GM12865 (cell line): ENCODE measurements at regions not wholly inside any gene's neighbourhood (a gene's known extent, or its start where the extent isn't known, plus 50 kb on each side); places are given as distances from the start of the nearest gene placed in this dataset.
"Not testable (repeated sequence)": the region's sequence is repeated elsewhere in the genome, so short reads cannot be mapped to it uniquely, and the experiment has no call there.

Experiments used
- DNase-seq: peaks from one replicate; pipeline ENCODE4 v3.0.0; 2010; ENCODE audit warnings: low read depth
- H3K4me3 ChIP-seq: 2 replicates; pipeline ENCODE4 v1.5.1; 2011; ENCODE audit warnings: mild to moderate bottlenecking, low read depth, low read length, control low read depth
- CTCF ChIP-seq: IDR thresholded peaks from 2 replicates; pipeline ENCODE4 v1.5.1; 2011; ENCODE audit warnings: low read length, control low read depth, low read depth, inconsistent platforms; ENCODE audit not compliant: insufficient read depth; ENCODE audit errors: missing control alignments

- no peak overlapping the region for H3K4me3 ChIP-seq
- TF ChIP-seq CTCF = no peak
- DNase-seq = no peak
Observed at GRCh38 chr3:159252274-159252673, 450.4 kb downstream of the MFSD1 start.

- peak; percentile 52 for TF ChIP-seq CTCF
- peak; percentile 66 for DNase-seq
- no peak overlapping the region for H3K4me3 ChIP-seq
Observed at GRCh38 chr3:159252772-159253384, 451.0 kb downstream of the MFSD1 start.

GRCh38 chr3:159253860-159254259 lies 452.0 kb downstream of the MFSD1 start:
- no peak for TF ChIP-seq CTCF
- H3K4me3 ChIP-seq = no peak overlapping the region
- no peak for DNase-seq

GRCh38 chr3:159257954-159258353 lies 456.1 kb downstream of the MFSD1 start:
- no peak overlapping the region for H3K4me3 ChIP-seq
- TF ChIP-seq CTCF = no peak
- DNase-seq = no peak

GRCh38 chr3:159258934-159259333 lies 457.1 kb downstream of the MFSD1 start:
- no peak overlapping the region for H3K4me3 ChIP-seq
- no peak for DNase-seq
- no peak for TF ChIP-seq CTCF

- peak; percentile 62 for TF ChIP-seq CTCF
- peak; percentile 71 for DNase-seq
- no peak overlapping the region for H3K4me3 ChIP-seq
Observed at GRCh38 chr3:159260049-159260662, 458.3 kb downstream of the MFSD1 start.

GRCh38 chr3:159261333-159261732 lies 459.5 kb downstream of the MFSD1 start:
- DNase-seq = peak; percentile 35
- H3K4me3 ChIP-seq = not testable (repeated sequence)
